Erythroblast (primary cell): ENCODE measurements at regions not wholly inside any gene's neighbourhood (a gene's known extent, or its start where the extent isn't known, plus 50 kb on each side); places are given as distances from the start of the nearest gene placed in this dataset.

Source experiments
- DNase-seq, 2 experiments: peaks; one replicate each; lab custom pipeline; 2025; lab: John Stamatoyannopoulos, UW
- GATA1 ChIP-seq: IDR thresholded peaks from 2 replicates; pipeline ENCODE4 v1.6.1; 2011; ENCODE audit warnings: low read depth, mild to moderate bottlenecking, control low read depth, low read length, moderate library complexity
- POLR2A ChIP-seq: IDR thresholded peaks from 2 replicates; pipeline ENCODE4 v1.6.1; 2011; ENCODE audit warnings: mild to moderate bottlenecking, low read length

DNA sequence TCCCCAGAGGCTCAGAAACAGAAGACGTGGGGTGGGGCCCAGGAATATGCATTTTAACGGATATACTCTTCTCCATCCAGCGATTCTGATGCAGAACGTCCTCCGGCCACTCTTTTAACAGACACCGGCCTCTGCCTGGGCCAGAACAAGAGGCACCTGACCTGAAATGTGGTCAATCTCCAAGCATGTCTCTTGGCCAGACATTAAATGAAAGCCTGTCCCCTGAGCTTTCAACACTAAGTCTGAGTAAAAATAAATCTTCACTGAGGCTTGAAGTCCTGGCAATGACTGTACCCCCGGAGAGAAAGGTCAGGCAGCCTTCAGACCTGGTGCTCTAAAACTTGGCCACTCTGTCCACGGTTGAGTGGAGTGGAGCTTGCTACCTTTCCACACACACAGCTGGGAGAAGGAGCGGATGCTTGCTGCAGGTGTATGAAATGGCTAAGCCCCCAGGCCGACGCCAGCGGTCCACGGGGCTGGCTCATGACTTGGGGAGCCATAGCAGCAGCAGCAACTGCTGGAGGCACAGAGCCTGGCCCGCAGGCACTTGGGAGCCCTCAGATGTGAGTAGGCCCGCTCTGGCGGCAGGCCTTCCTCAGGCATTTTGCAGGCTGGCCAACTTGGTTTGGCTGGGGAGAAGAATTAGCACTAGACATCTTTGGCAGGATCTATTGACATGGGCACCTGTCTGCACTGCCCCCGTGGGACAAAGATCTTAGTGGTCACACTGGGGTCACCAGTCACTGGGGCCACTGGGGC, 79.7 kb downstream of the TMEM17 start:
- no peak for DNase-seq
- no peak for TF ChIP-seq POLR2A
- no peak for TF ChIP-seq GATA1

DNA sequence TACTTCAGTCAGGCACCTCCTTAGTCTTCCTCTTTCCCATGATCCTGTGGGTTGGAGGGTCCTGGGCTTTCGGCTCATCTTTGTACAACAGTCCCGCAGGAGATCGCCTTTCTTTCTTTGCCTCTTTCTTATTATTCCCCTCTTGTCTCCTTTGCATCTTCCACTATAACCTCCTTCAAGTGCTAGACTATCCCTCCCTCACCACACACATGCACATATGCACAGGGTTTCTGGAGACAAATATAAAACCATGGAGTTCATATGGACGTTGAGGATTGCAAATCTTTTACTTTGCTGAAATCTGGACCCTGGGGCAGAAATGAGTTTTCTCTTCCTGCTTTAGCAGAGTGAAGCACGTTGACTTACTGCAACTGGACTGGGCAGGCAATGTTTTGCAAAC, 80.3 kb downstream of the TMEM17 start:
- DNase-seq = no peak

DNA sequence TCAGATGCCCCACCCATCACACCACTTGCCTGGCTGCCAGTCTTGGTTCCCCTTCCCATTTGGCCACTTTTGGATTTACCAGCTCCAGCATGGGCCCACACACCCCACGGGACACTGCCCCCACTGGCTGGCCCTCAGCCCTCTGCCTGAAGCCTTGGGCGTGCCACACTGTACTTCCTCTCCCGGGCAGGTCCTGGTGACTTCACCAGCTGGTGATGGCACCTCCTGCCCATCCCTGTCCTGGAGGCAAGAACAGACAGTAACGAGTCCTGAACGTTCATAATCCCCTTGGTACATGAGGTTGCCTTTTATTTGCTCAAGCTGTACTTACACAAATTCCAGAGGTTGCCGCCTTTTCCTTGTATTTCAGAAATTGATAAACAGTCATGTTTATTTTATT, 81.1 kb downstream of the TMEM17 start:
- DNase-seq = no peak
- TF ChIP-seq POLR2A (no peak), GATA1 (no peak)

More for the DNA sequence above, 80.3 kb downstream of the TMEM17 start:
- TF ChIP-seq GATA1 = no peak
- TF ChIP-seq POLR2A = no peak

DNA sequence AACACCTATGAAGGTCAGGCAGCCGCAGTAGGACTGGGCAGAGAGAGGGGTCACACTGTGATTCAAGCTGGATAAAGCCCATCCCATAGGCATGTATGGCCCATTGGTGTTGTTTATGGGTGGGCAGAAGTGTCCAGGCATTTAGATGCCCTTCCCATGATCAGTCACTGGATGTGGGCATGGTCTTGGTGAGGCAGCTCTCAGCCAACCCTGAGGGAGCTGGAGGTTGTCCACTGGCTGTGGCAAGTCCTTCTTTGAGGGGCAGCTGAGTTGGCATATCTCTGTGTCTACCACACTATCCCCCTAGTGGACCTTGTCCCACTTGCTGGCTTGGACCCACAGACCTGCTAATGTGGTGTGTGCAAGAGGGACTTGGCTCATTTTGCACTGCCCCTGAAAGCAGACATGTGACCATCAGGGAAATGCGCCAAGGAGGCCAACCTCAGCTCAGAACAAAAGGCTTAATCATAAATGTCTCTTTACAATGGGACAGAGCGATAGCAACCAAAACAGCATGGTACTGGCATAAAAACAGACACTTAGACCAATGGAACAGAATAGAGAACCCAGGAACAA, 82.0 kb downstream of the TMEM17 start:
- peak in 1 of 2 experiments; percentile 8 for DNase-seq
- TF ChIP-seq POLR2A = no peak

- TF ChIP-seq POLR2A (no peak), GATA1 (no peak)
- peak in 1 of 2 experiments; percentile 10 for DNase-seq
These were observed 82.8 kb downstream of the TMEM17 start for GRCh38 chr2:62423235-62423634.

DNA sequence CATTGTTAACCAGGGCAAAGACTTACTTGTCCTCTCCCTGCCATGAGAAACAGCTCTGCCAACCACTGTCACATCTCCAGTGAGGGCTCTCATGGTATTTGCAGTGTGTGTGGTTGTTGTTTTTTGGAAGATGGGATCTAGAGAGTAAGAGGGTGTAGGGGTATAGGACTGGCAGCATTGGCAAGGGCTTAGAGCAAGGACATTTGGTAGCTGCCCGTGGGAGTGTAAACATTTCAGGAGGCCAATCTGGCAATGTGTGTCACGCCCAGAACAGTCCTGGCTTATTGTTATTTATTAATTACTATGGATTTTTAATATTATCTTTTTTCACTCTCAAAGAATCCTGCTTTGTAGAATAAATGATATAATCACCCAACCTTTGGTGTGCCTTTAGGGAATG, 90.5 kb downstream of the TMEM17 start:
- no peak for TF ChIP-seq GATA1
- TF ChIP-seq POLR2A = no peak
- DNase-seq = no peak

DNA sequence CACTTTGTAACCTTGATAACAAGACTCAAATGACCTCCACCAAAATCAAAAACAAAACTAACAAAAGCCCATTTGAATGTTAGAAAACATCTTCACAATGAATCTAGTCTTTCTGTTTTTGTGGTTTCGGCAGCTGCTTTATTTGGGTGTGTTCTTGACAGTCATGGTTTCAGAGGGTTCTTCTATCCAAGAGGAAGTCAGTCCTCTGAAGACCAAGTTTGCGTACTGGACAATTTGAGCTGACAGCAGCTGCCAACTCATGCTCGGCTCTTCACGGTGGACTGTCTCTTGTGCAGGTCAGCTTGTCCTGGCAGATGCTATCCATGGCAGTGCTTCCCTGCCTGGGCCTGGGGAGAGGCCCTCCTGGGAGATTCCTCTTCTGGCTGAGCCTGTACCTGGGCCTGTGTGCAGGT, 91.0 kb downstream of the TMEM17 start:
- no peak for DNase-seq
- TF ChIP-seq POLR2A = no peak
- TF ChIP-seq GATA1 = no peak

DNA sequence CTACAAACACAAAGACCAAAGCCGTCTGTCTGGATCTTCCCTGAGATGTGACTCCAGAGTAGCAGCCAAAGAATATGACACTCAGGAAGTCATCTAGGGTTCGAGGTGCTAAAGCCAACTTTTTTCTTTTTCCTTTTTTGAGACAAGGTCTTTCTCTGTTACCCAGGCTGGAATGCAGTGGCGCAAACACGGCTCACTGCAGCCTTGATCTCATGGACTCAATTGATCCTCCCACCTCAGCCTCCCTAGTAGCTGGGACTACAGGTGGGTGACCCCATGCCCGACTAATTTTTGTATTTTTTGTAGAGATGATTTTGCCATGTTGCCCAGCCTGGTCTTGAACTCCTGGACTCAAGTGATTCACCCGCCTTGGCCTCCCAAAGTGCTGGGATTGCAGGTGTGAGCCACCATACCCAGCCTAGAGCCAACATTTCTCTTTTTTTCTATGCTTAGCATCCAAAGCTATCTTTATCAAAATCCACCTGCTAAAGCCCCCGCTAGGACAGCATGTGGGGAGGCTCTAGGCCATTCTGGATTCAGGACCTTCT, 92.8 kb downstream of the TMEM17 start:
- DNase-seq = no peak
- TF ChIP-seq GATA1 (no peak), POLR2A (no peak)

- TF ChIP-seq POLR2A (no peak), GATA1 (no peak)
- peak in 1 of 2 experiments; percentile 37 for DNase-seq
These were observed 93.7 kb downstream of the TMEM17 start for GRCh38 chr2:62412347-62412742.

- TF ChIP-seq GATA1 (no peak), POLR2A (no peak)
- DNase-seq = no peak
These were observed 95.0 kb downstream of the TMEM17 start for GRCh38 chr2:62410926-62411456.

DNA sequence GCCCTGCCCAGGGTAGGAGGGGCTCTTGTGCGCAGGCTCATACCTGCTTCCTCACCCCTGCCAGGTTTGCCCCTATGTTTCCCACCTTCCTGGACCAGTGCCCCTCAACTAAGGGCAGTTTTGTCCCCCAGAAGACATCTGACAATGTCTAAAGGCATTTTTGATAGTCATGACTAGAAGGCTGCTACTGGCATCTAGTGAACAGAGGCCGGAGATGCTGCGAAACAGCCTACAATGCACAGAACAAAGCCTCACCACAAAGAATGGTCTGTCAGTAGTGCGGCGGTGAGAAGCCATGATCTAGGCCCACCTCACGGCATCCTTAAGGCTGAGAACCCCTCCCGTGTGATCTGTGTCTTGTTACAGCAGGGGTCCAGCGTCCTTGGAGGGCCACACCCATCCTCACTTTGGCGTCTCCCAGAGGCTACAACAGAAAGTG, 96.0 kb downstream of the TMEM17 start:
- TF ChIP-seq POLR2A (no peak), GATA1 (no peak)

GRCh38 chr2:62409442-62409841, 96.6 kb downstream of the TMEM17 start:
- peak; percentile 16 to 36 for DNase-seq
- TF ChIP-seq POLR2A (no peak), GATA1 (no peak)

More for the DNA sequence above, 96.0 kb downstream of the TMEM17 start:
- DNase-seq = peak; percentile 27 to 28

DNA sequence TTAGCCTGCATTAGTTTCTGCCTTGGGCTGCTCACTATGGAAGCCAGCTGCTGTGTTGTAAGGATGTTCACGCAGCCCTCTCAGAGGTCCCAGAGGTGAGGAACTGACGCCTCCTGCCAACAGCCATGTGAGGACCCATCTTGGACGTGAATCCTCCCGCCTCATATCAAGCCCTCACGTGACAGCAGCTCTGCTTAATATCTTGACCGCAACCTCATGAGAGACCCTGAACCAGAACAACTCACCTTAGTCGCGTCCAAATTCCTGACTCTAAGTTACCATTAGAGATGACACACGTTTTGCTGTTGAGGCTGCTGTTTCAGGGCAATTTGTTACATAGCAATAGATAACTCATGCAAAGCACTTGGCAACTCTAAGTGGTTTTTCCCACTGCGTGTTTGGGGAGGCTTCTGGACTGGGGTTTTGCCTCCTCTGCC, 97.7 kb downstream of the TMEM17 start:
- DNase-seq = peak in 1 of 2 experiments; percentile 11
- no peak for TF ChIP-seq GATA1
- no peak for TF ChIP-seq POLR2A

- no peak for DNase-seq
- TF ChIP-seq POLR2A (no peak), GATA1 (no peak)
These were observed 98.2 kb downstream of the TMEM17 start for GRCh38 chr2:62407838-62408237.

DNA sequence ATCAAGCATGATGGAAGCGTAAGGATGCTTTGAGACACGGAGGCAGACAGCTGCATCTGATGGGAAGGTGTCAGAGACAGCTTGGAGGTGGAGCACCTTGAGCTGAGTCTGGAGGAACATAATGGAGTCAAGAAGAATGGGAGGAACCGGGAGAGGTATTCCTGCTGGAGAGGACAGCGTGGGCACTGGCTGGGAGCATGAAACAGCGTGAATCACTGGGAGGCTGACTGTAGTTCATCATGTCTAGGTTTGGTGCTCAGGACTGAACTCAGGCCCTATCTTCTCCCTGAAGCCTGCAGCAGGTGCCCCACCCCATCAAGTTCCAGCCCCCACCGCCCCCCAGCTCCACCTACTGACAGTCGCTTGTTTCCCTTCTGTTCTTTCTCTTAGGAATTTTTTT, 98.6 kb downstream of the TMEM17 start:
- TF ChIP-seq POLR2A (no peak), GATA1 (no peak)
- DNase-seq = peak; percentile 21 to 33
